ENCODE measurements at regions not wholly inside any gene's neighbourhood (a gene's known extent, or its start where the extent isn't known, plus 50 kb on each side); places are given as distances from the start of the nearest gene placed in this dataset.
A peak's percentile ranks its signal among the peaks of the same experiment; 100 is the strongest.

GRCh38 chr12:75773377-75773776, 258.2 kb downstream of the PHLDA1 start:
- POLR2A ChIA-PET = interaction anchor here (0.6 kb wide), 1 partner anchor 253 kb away, joined by 3 read pairs; no protein-coding TSS in a partner anchor
- Histone ChIP-seq H3K4me2 (no peak overlapping the region), H3K9me3 (no peaks in the 10 kb centered on the region), H3K27ac (peak overlapping the region in 1 of 2 experiments; percentile 77; a peak in 3 of 6 replicates), H3K4me3 (no peak overlapping the region), H3K4me1 (no peaks in the 10 kb centered on the region)
- no peak for ATAC-seq
- WGBS (ENCODE audit: missing lambda C conversion rate) = 90% methylated on average over 6 of the region's 6 CpGs
- TF ChIP-seq EP300 (IDR thresholded peaks at IDR 0.05) (no peak), TFCP2L1 (CRISPR knock-in tag; IDR thresholded peaks at IDR 0.05) (no peak), ELK1 (IDR thresholded peaks at IDR 0.05; ENCODE audit: low read depth, low read length) (no peak), MAX (IDR thresholded peaks at IDR 0.05) (no peak), HEYL (CRISPR knock-in tag; IDR thresholded peaks at IDR 0.05) (no peak), ESRRA (IDR thresholded peaks at IDR 0.05; ENCODE audit: borderline replicate concordance, low read length) (no peak), PHF8 (IDR thresholded peaks at IDR 0.05; ENCODE audit: borderline replicate concordance, low read depth) (no peak), HOXA7 (CRISPR knock-in tag; IDR thresholded peaks at IDR 0.05) (no peak), RAD21 (conservative IDR thresholded peaks at IDR 0.05 in 1 of 2, IDR thresholded peaks at IDR 0.05 in 1 of 2) (no peak), HES2 (IDR thresholded peaks at IDR 0.05) (no peak), ATOH8 (CRISPR knock-in tag; IDR thresholded peaks at IDR 0.05; ENCODE audit: low read depth) (no peak), TP53 (CRISPR knock-in tag; IDR thresholded peaks at IDR 0.05) (no peak), E2F6 (IDR thresholded peaks at IDR 0.05; ENCODE audit: borderline replicate concordance, low read depth) (no peak), ZFP36 (IDR thresholded peaks at IDR 0.05; ENCODE audit: borderline replicate concordance, partially characterized antibody) (no peak)
- no peak for DNase-seq (ENCODE audit: low read depth in 1 of 2, low spot score in 1 of 2)
- no peak for FAIRE-seq
- CTCF ChIA-PET = no interaction called here

- peak overlapping the region in 1 of 2 experiments; percentile 77; a peak in 3 of 6 replicates for H3K27ac ChIP-seq
- H3K4me2 ChIP-seq = no peak overlapping the region
- TF ChIP-seq FOSL2 (IDR thresholded peaks at IDR 0.05) (no peak), FOSL2 (CRISPR knock-in tag; IDR thresholded peaks at IDR 0.05) (peak; percentile 61; the same call in 1 of the 2 replicates), JUN (IDR thresholded peaks at IDR 0.05) (no peak), ZNF302 (CRISPR knock-in tag; IDR thresholded peaks at IDR 0.05) (no peak), CTCF (IDR thresholded peaks at IDR 0.05) (no peak)
- ATAC-seq = no peak
- H3K4me1 ChIP-seq = peaks cover 18% of the 10 kb centered on the region
- CTCF ChIA-PET = interaction anchor here (0.8 kb wide), 1 partner anchor 24 kb away, joined by 3 read pairs; no protein-coding TSS in a partner anchor
- 89% methylated on average over 2 of the region's 2 CpGs for WGBS (ENCODE audit: missing lambda C conversion rate)
- no peak overlapping the region for H3K4me3 ChIP-seq
- FAIRE-seq = no peak
- POLR2A ChIA-PET = no interaction called here
- no peaks in the 10 kb centered on the region for H3K9me3 ChIP-seq
- DNase-seq (ENCODE audit: low read depth in 1 of 2, low spot score in 1 of 2) = no peak
Observed at GRCh38 chr12:75771023-75771422, 259.6 kb upstream of the KRR1 start.
